Nephron (organoid): ENCODE measurements at regions not wholly inside any gene's neighbourhood (a gene's known extent, or its start where the extent isn't known, plus 50 kb on each side); places are given as distances from the start of the nearest gene placed in this dataset.
"Not testable (repeated sequence)": the region's sequence is repeated elsewhere in the genome, so short reads cannot be mapped to it uniquely, and the experiment has no call there.

Experiments
- H3K27ac Mint-ChIP-seq, 3 experiments: 2 replicates each; pipeline ENCODE4 v1.8.0; 2020; ENCODE audit warnings: mixed read lengths in 3 of 3, mild to moderate bottlenecking in 2 of 3, moderate library complexity in 1 of 3
- H3K27me3 Mint-ChIP-seq: 2 replicates; pipeline ENCODE4 v1.8.0; 2021; ENCODE audit warnings: low read depth, mild to moderate bottlenecking, moderate library complexity, mixed read lengths
- H3K36me3 Mint-ChIP-seq: 2 replicates; pipeline ENCODE4 v1.8.0; 2020; ENCODE audit warnings: low read depth, mixed read lengths
- H3K4me1 Mint-ChIP-seq: 2 replicates; pipeline ENCODE4 v1.8.0; 2020; ENCODE audit warnings: mixed read lengths
- H3K4me3 Mint-ChIP-seq, 3 experiments: 2 replicates each; pipeline ENCODE4 v1.8.0; 2020; ENCODE audit warnings: mild to moderate bottlenecking in 3 of 3, mixed read lengths in 3 of 3, moderate library complexity in 2 of 3
- H3K9me3 Mint-ChIP-seq: 2 replicates; pipeline ENCODE4 v1.8.0; 2020; ENCODE audit warnings: mixed read lengths
- TF ChIP-seq, protein P1 (sequence below), 3 experiments: fragments of 200-600 bp; sonication (generic); IDR thresholded peaks; one replicate each; pipeline ENCODE4 v1.5.0; 2021; ENCODE audit warnings: antibody characterized with exemption in 3 of 3; ENCODE audit not compliant: unreplicated experiment in 3 of 3

DNA sequence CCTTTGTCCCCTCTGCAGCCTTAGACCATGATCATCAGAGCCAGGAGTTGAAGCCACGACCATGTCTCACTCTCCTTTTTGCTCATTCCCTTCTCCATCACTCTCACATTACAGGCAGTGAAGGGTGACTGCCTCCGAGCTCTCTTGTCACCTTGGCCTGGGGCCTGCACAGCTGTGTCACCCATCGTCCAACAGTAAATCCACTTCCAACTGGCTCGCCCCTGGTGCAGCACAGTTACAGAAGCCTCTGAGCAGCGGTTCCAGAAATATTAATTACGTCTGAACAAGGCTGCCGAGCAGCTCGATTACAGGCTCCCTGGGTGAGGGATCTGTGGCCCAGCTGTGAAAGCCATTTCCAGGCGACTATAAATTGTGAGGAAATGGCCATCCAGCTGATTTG, 528.2 kb downstream of the NR2F2 start:
- H3K36me3 Mint-ChIP-seq: no peaks in the 10 kb centered on the region
- peaks cover 6% of the 10 kb centered on the region for H3K9me3 Mint-ChIP-seq
- TF ChIP-seq, protein P1, sequence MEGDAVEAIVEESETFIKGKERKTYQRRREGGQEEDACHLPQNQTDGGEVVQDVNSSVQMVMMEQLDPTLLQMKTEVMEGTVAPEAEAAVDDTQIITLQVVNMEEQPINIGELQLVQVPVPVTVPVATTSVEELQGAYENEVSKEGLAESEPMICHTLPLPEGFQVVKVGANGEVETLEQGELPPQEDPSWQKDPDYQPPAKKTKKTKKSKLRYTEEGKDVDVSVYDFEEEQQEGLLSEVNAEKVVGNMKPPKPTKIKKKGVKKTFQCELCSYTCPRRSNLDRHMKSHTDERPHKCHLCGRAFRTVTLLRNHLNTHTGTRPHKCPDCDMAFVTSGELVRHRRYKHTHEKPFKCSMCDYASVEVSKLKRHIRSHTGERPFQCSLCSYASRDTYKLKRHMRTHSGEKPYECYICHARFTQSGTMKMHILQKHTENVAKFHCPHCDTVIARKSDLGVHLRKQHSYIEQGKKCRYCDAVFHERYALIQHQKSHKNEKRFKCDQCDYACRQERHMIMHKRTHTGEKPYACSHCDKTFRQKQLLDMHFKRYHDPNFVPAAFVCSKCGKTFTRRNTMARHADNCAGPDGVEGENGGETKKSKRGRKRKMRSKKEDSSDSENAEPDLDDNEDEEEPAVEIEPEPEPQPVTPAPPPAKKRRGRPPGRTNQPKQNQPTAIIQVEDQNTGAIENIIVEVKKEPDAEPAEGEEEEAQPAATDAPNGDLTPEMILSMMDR (IDR thresholded peaks at IDR 0.05; ENCODE audit: unreplicated experiment in 3 of 3): no peak
- H3K27ac Mint-ChIP-seq: no peak overlapping the region
- no peaks in the 10 kb centered on the region for H3K4me1 Mint-ChIP-seq
- H3K4me3 Mint-ChIP-seq: no peak overlapping the region
- H3K27me3 Mint-ChIP-seq: peaks cover 5% of the 10 kb centered on the region

DNA sequence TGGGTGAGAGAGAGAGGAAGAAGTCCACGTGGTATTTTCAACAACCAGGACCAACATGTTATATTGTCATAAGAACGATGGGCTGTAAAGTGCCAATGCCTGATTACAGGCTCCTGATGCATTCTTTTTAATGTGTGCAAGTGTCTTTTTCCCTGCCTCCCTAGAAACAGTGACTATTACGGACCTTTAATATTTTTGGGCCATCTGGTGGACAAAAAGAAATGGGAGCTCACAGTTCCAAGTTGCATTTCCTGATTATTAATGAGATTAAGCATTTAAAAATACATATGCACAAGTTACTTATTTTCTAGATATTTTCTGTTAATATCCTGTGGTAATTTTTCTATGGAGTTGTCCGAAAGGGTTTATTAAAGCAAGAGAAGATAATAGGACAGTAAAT, 530.2 kb downstream of the NR2F2 start:
- H3K27me3 Mint-ChIP-seq: no peaks in the 10 kb centered on the region
- H3K36me3 Mint-ChIP-seq: no peaks in the 10 kb centered on the region
- TF ChIP-seq, protein P1 (IDR thresholded peaks at IDR 0.05; ENCODE audit: unreplicated experiment in 3 of 3): peak in 2 of 3 experiments; percentile 30 to 35
- no peak overlapping the region for H3K4me3 Mint-ChIP-seq
- no peaks in the 10 kb centered on the region for H3K4me1 Mint-ChIP-seq
- peaks cover 3% of the 10 kb centered on the region for H3K9me3 Mint-ChIP-seq
- no peak overlapping the region for H3K27ac Mint-ChIP-seq

DNA sequence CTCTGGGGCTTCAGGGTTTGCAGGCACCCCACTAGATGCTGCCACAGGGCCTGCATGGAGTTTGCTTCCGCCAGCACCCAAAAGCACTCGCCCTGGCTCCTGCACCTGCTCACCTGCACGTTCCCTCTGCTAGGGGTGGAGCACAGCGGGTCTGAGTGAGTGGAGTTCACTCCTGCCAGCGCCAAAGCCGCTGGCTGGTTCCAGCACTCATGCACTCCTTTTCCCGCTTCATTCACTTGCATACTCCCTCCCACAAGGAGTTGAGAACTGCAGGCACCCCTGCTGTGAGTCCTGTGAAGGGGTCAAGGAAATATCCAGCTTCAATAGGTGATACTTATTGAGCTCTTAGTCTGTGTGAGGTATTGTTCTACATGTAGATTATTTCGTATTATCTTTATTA, 537.5 kb downstream of the NR2F2 start:
- Mint-ChIP-seq H3K9me3 (peaks cover 8% of the 10 kb centered on the region), H3K36me3 (no peaks in the 10 kb centered on the region), H3K27ac (no peak overlapping the region), H3K27me3 (peaks cover 4% of the 10 kb centered on the region), H3K4me3 (no peak overlapping the region), H3K4me1 (no peaks in the 10 kb centered on the region)
- TF ChIP-seq, protein P1 (IDR thresholded peaks at IDR 0.05; ENCODE audit: unreplicated experiment in 3 of 3): no peak

DNA sequence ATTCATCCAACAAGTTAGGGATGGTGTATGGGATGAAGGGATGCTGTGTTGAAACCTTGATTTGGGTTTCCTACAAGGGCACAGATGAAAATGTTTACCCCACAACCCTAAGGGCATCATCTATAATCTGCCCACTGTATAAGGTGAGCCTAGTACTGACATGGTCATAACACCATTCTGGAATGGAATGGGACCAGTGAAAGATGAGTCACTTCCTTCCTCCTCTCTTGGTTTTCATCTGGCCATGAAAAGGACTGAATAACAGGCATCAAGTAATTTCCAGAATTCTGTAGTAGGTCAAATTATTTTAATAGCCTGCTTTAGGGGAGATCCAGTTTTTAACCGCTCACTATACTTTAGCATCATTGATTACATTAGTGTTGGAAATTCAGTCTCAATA, 538.6 kb downstream of the NR2F2 start:
- Mint-ChIP-seq H3K4me1 (no peaks in the 10 kb centered on the region), H3K27me3 (peaks cover 4% of the 10 kb centered on the region), H3K36me3 (no peaks in the 10 kb centered on the region), H3K4me3 (no peak overlapping the region), H3K27ac (no peak overlapping the region), H3K9me3 (peaks cover 8% of the 10 kb centered on the region)
- TF ChIP-seq, protein P1 (IDR thresholded peaks at IDR 0.05; ENCODE audit: unreplicated experiment in 3 of 3): no peak

DNA sequence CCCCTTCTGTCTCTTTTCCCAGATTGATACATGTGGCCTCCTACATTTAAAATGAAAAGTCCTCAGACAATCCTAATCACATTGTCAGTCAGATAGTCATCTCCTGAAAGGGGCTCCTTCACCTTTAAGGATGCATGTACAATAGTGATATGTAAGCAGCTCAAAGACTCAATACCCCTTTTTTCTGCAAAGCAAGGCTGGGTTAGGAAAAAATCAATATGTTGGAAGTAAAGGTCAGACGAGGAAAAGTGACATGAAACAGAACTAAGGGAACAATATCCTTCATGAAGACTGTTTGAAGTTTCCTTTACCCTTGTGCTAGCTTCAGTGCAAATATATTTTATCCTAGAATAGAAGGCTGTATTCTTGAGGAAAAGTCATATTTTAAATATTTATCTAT, 539.3 kb downstream of the NR2F2 start:
- no peaks in the 10 kb centered on the region for H3K4me1 Mint-ChIP-seq
- TF ChIP-seq, protein P1 (IDR thresholded peaks at IDR 0.05; ENCODE audit: unreplicated experiment in 3 of 3): no peak
- H3K27me3 Mint-ChIP-seq: peaks cover 4% of the 10 kb centered on the region
- no peak overlapping the region for H3K27ac Mint-ChIP-seq
- H3K9me3 Mint-ChIP-seq: peaks cover 8% of the 10 kb centered on the region
- H3K36me3 Mint-ChIP-seq: no peaks in the 10 kb centered on the region
- no peak overlapping the region for H3K4me3 Mint-ChIP-seq

DNA sequence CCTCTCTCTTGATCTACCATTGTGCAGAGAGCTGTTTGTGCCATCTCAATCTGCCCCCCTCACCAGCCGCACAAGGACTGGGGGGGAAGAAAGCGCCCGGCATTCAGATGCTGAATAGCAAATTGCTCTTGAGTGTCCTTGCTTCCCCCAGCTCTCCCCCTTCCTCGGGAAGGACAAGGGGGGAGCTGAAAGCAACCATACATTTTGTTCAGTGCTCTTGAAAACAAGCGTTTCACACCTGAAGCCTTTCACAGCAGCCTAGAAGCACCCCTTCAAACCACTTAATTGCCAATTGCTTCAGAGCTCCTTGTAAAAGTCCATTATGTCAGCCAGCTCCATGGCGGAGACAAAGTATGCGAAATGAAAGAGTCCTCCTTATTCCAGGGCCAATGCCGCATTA, 540.1 kb downstream of the NR2F2 start:
- Mint-ChIP-seq H3K4me1 (no peaks in the 10 kb centered on the region), H3K9me3 (peaks cover 8% of the 10 kb centered on the region), H3K36me3 (no peaks in the 10 kb centered on the region), H3K4me3 (no peak overlapping the region), H3K27me3 (peaks cover 5% of the 10 kb centered on the region), H3K27ac (no peak overlapping the region)
- TF ChIP-seq, protein P1 (IDR thresholded peaks at IDR 0.05; ENCODE audit: unreplicated experiment in 3 of 3): no peak

DNA sequence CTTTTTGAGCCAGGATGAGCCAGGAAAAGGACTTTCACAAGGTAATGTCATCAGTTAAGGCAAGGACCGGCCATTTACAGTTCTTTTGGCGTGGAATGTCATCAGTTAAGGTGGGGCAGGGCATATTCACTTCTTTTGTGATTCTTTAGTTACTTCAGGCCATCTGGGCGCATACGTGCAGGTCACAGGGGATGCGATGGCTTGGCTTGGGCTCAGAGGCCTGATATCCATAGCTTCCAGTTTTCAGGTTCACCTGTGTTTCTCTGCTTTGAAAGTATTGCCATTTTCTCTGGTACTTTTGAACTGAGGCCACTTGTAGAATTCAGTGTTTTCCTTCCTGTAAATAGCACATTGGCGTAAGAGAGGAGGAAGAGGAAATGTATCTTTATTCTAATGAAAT, 546.9 kb downstream of the NR2F2 start:
- H3K9me3 Mint-ChIP-seq, H3K4me1 Mint-ChIP-seq, H3K36me3 Mint-ChIP-seq, H3K27ac Mint-ChIP-seq, H3K4me3 Mint-ChIP-seq: not testable (repeated sequence)
- H3K27me3 Mint-ChIP-seq: peaks cover 13% of the 10 kb centered on the region
